H9 (cell line): ENCODE measurements at regions not wholly inside any gene's neighbourhood (a gene's known extent, or its start where the extent isn't known, plus 50 kb on each side); places are given as distances from the start of the nearest gene placed in this dataset.
"Not testable (repeated sequence)": the region's sequence is repeated elsewhere in the genome, so short reads cannot be mapped to it uniquely, and the experiment has no call there.

Experiments
- DNase-seq: peaks from one replicate; pipeline ENCODE4 v3.0.0-alpha.2; 2017
- H2AFZ ChIP-seq: one replicate; pipeline ENCODE4 v1.6.1; 2013; ENCODE audit warnings: mild to moderate bottlenecking, low read length, control low read depth, moderate library complexity
- H2AK5ac ChIP-seq: 2 replicates; pipeline ENCODE4 v1.6.1; 2013; ENCODE audit warnings: low read length, control low read depth, mixed read lengths; ENCODE audit not compliant: insufficient read length
- H2BK120ac ChIP-seq: one replicate; pipeline ENCODE4 v1.6.1; 2013; ENCODE audit warnings: low read depth, mild to moderate bottlenecking, low read length, control low read depth, inconsistent platforms; ENCODE audit not compliant: poor library complexity, severe bottlenecking
- H2BK12ac ChIP-seq: 2 replicates; pipeline ENCODE4 v1.6.1; 2013; ENCODE audit warnings: low read length, control low read depth, mixed read lengths, low read depth; ENCODE audit not compliant: insufficient read length
- H2BK15ac ChIP-seq: 2 replicates; pipeline ENCODE4 v1.6.1; 2013; ENCODE audit warnings: low read depth, low read length, control low read depth
- H2BK20ac ChIP-seq: one replicate; pipeline ENCODE4 v1.6.1; 2013; ENCODE audit warnings: low read depth, mild to moderate bottlenecking, low read length, control low read depth, inconsistent platforms; ENCODE audit not compliant: poor library complexity, severe bottlenecking
- H2BK5ac ChIP-seq: 2 replicates; pipeline ENCODE4 v1.6.1; 2013; ENCODE audit warnings: low read length, control low read depth, mixed read lengths; ENCODE audit not compliant: insufficient read length
- H3K14ac ChIP-seq: 2 replicates; pipeline ENCODE4 v1.6.1; 2013; ENCODE audit warnings: low read length, control low read depth; ENCODE audit not compliant: insufficient read depth
- H3K18ac ChIP-seq: 2 replicates; pipeline ENCODE4 v1.6.1; 2013; ENCODE audit warnings: low read depth, mild to moderate bottlenecking, mixed read lengths, low read length, control low read depth; ENCODE audit not compliant: insufficient read length
- H3K23ac ChIP-seq: 2 replicates; pipeline ENCODE4 v1.6.1; 2013; ENCODE audit warnings: low read length, control low read depth, mixed read lengths, low read depth; ENCODE audit not compliant: insufficient read length
- H3K23me2 ChIP-seq: 2 replicates; pipeline ENCODE4 v1.6.1; 2013; ENCODE audit warnings: low read depth, mild to moderate bottlenecking, mixed read lengths, low read length, control low read depth; ENCODE audit not compliant: insufficient read length, poor library complexity, severe bottlenecking
- H3K27ac ChIP-seq: 2 replicates; pipeline ENCODE4 v1.5.1; 2013; ENCODE audit warnings: low read length, control low read depth, mixed read lengths, low read depth; ENCODE audit not compliant: insufficient read length
- H3K27me3 ChIP-seq: 2 replicates; pipeline ENCODE4 v1.6.1; 2013; ENCODE audit warnings: low read length, control low read depth, inconsistent platforms; ENCODE audit not compliant: insufficient read depth
- H3K4ac ChIP-seq: 2 replicates; pipeline ENCODE4 v1.6.1; 2013; ENCODE audit warnings: low read depth, mild to moderate bottlenecking, control low read depth, inconsistent platforms, low read length, moderate library complexity
- H3K4me1 ChIP-seq: 2 replicates; pipeline ENCODE4 v1.6.1; 2013; ENCODE audit warnings: low read length, control low read depth, inconsistent platforms; ENCODE audit not compliant: insufficient read depth
- H3K4me2 ChIP-seq: 2 replicates; pipeline ENCODE4 v1.6.1; 2013; ENCODE audit warnings: low read length, control low read depth, mixed read lengths; ENCODE audit not compliant: insufficient read length, insufficient read depth
- H3K56ac ChIP-seq: 2 replicates; pipeline ENCODE4 v1.6.1; 2013; ENCODE audit warnings: low read depth, mild to moderate bottlenecking, mixed read lengths, low read length, control low read depth; ENCODE audit not compliant: insufficient read length
- H3K79me1 ChIP-seq: 2 replicates; pipeline ENCODE4 v1.6.1; 2013; ENCODE audit warnings: low read depth, mild to moderate bottlenecking, moderate library complexity, low read length, control low read depth, inconsistent platforms; ENCODE audit not compliant: insufficient read depth, poor library complexity, severe bottlenecking
- H3K79me2 ChIP-seq: 2 replicates; pipeline ENCODE4 v1.6.1; 2013; ENCODE audit warnings: low read length, control low read depth, inconsistent platforms; ENCODE audit not compliant: insufficient read depth
- H3K9ac ChIP-seq: 2 replicates; pipeline ENCODE4 v1.6.1; 2013; ENCODE audit warnings: low read length, control low read depth, mixed read lengths; ENCODE audit not compliant: insufficient read length; ENCODE audit errors: extremely low read depth
- H3K9me3 ChIP-seq: one replicate; pipeline ENCODE4 v1.6.1; 2013; ENCODE audit warnings: low read depth, low read length, inconsistent platforms; ENCODE audit not compliant: control insufficient read depth
- H3T11ph ChIP-seq: one replicate; pipeline ENCODE4 v1.6.1; 2013; ENCODE audit warnings: mild to moderate bottlenecking, low read length, control low read depth, inconsistent platforms
- H4K20me1 ChIP-seq: one replicate; pipeline ENCODE4 v1.6.1; 2013; ENCODE audit not compliant: control insufficient read depth, insufficient read length, insufficient read depth
- H4K5ac ChIP-seq: 2 replicates; pipeline ENCODE4 v1.6.1; 2013; ENCODE audit warnings: low read depth, mild to moderate bottlenecking, mixed read lengths, low read length, control low read depth; ENCODE audit not compliant: insufficient read length
- H4K8ac ChIP-seq: replicated peaks from 2 replicates; pipeline ENCODE4 v1.6.1; 2013; ENCODE audit warnings: low read length, control low read depth, mixed read lengths, low read depth; ENCODE audit not compliant: insufficient read length
- H4K91ac ChIP-seq: 2 replicates; pipeline ENCODE4 v1.6.1; 2013; ENCODE audit warnings: low read depth, mild to moderate bottlenecking, moderate library complexity, mixed read lengths, low read length, control low read depth; ENCODE audit not compliant: insufficient read length
- H3K27ac Mint-ChIP-seq, 3 experiments: 2 replicates in 2 of 3; 3 replicates in 1 of 3; pipeline ENCODE4 v1.8.0; 2020 to 2021; ENCODE audit warnings: mixed read lengths in 3 of 3, mild to moderate bottlenecking in 1 of 3, moderate library complexity in 1 of 3
- H3K27me3 Mint-ChIP-seq: 2 replicates; pipeline ENCODE4 v1.8.0; 2021; ENCODE audit warnings: low read depth, mild to moderate bottlenecking, moderate library complexity, mixed read lengths
- H3K36me3 Mint-ChIP-seq, 3 experiments: 2 replicates in 2 of 3; 3 replicates in 1 of 3; pipeline ENCODE4 v1.8.0; 2020 to 2021; ENCODE audit warnings: low read depth in 3 of 3, mixed read lengths in 3 of 3; ENCODE audit not compliant: insufficient read depth in 1 of 3
- H3K4me1 Mint-ChIP-seq, 2 experiments: 2 replicates each; pipeline ENCODE4 v1.8.0; 2020; ENCODE audit warnings: mixed read lengths in 2 of 2
- H3K4me3 Mint-ChIP-seq, 2 experiments: 2 replicates in 1 of 2; 3 replicates in 1 of 2; pipeline ENCODE4 v1.8.0; 2020 to 2021; ENCODE audit warnings: mild to moderate bottlenecking in 2 of 2, mixed read lengths in 2 of 2, moderate library complexity in 1 of 2
- H3K9me3 Mint-ChIP-seq, 2 experiments: 2 replicates in 1 of 2; 3 replicates in 1 of 2; pipeline ENCODE4 v1.8.0; 2020; ENCODE audit warnings: mild to moderate bottlenecking in 2 of 2, mixed read lengths in 2 of 2, moderate library complexity in 1 of 2
- CTCF ChIP-seq: fragments of 200-600 bp; sonication (generic); conservative IDR thresholded peaks from 3 replicates; pipeline ENCODE4 v1.8.0; 2021; ENCODE audit warnings: antibody characterized with exemption, mild to moderate bottlenecking
- WGBS: extraction: QIAGEN DNeasy Blood & Tissue Kit; methylation state at CpG from one replicate; pipeline ENCODE4 v1.1.7; 2013; ENCODE audit warnings: missing lambda C conversion rate, low lambda C conversion rate, mixed read lengths; ENCODE audit not compliant: insufficient read length; ENCODE audit errors: extremely low coverage; 5-methylcytosine and 5-hydroxymethylcytosine counted together

DNA sequence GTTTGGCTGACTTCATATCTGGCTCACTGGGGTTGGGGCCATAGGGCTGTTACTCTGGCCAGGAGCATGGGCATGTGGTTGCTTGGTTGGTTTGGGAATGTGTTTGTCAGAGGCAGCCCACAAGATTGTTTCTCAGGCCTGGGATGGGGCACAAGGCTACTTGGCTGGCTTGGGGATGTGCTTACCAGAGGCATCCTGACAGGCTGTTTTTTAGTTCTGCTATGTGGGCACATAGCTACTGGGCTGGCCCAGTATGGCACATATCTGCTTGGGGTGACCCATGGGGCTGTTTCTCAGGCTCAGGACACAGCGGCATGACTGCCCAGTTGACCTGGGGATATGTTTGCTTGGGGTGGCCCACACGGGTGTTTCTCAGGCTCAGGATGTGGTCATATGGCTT is 94.6 kb upstream of the PGR start:
- H3K23ac ChIP-seq: no peak overlapping the region
- H3K4ac ChIP-seq: no peak overlapping the region
- H3K9ac ChIP-seq: no peak overlapping the region
- H3K27me3 ChIP-seq: no peaks in the 10 kb centered on the region
- H2BK20ac ChIP-seq: no peak overlapping the region
- H3K56ac ChIP-seq: no peak overlapping the region
- H4K20me1 ChIP-seq: no peaks in the 10 kb centered on the region
- H3K27ac ChIP-seq: no peak overlapping the region
- no peak overlapping the region for H3K14ac ChIP-seq
- no peak overlapping the region for H2AK5ac ChIP-seq
- no peak overlapping the region for H3K18ac ChIP-seq
- no peak overlapping the region for H4K91ac ChIP-seq
- Mint-ChIP-seq H3K4me1 (no peaks in the 10 kb centered on the region), H3K27ac (no peak overlapping the region), H3K9me3 (peaks cover 28 to 46% of the 10 kb centered on the region in 2 experiments), H3K36me3 (peaks cover 9 to 19% (median 14%) of the 10 kb centered on the region in 3 experiments), H3K27me3 (no peaks in the 10 kb centered on the region), H3K4me3 (no peak overlapping the region)
- H4K5ac ChIP-seq: no peak overlapping the region
- no peaks in the 10 kb centered on the region for H3K9me3 ChIP-seq
- H2BK12ac ChIP-seq: no peak overlapping the region
- no peak for DNase-seq
- no peak overlapping the region for H4K8ac ChIP-seq
- no peak overlapping the region for H2AFZ ChIP-seq
- no peaks in the 10 kb centered on the region for H3K79me2 ChIP-seq
- no peak for TF ChIP-seq CTCF
- H3K4me2 ChIP-seq: no peak overlapping the region
- no peak overlapping the region for H2BK120ac ChIP-seq
- H2BK15ac ChIP-seq: no peak overlapping the region
- no CpG with 5 or more reads among the region's 2 CpGs for whole genome bisulfite sequencing
- H3T11ph ChIP-seq: no peak overlapping the region
- H2BK5ac ChIP-seq: no peak overlapping the region
- no peaks in the 10 kb centered on the region for H3K79me1 ChIP-seq
- no peaks in the 10 kb centered on the region for H3K23me2 ChIP-seq
- no peaks in the 10 kb centered on the region for H3K4me1 ChIP-seq

DNA sequence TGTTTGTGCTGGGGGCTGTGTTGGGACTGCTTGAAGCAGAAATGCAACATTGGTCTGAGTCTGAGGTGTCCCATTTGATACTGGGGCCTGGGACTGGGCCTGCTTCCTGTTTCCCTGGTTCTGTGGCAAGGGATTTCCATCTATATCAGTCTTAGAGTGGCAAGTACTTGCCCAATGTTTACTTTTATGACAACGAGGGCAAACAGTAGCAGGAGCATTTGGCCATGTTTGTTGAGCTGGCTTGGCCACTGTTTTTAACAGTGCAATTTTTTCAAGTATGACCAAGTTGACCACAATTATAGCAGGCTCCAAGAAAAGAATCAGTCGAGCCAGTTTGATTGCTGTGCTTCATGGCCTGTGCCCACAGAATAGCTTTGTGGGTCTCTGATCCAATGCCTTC is 88.5 kb upstream of the PGR start:
- not testable (repeated sequence) for H4K8ac ChIP-seq, H3K79me1 ChIP-seq, H4K20me1 ChIP-seq, H3K9me3 ChIP-seq, H3K27me3 ChIP-seq, H3K9ac ChIP-seq, H2BK5ac ChIP-seq, DNase-seq, H3K18ac ChIP-seq, H3K14ac ChIP-seq, H4K5ac ChIP-seq, H2AK5ac ChIP-seq, H3K27me3 Mint-ChIP-seq, H3K27ac Mint-ChIP-seq, H3K4me3 Mint-ChIP-seq, H4K91ac ChIP-seq, H3K4me1 Mint-ChIP-seq, H2BK12ac ChIP-seq, H3K23me2 ChIP-seq, H2BK20ac ChIP-seq, H2BK120ac ChIP-seq, H3K4me2 ChIP-seq, H3K4ac ChIP-seq, H3K27ac ChIP-seq, H3T11ph ChIP-seq, H2AFZ ChIP-seq, H3K4me1 ChIP-seq, H2BK15ac ChIP-seq, H3K79me2 ChIP-seq, H3K56ac ChIP-seq, H3K23ac ChIP-seq
- no CpG with 5 or more reads among the region's 2 CpGs for WGBS
- peaks cover 23 to 27% of the 10 kb centered on the region in 2 experiments for H3K9me3 Mint-ChIP-seq
- peaks cover 5 to 14% (median 7%) of the 10 kb centered on the region in 3 experiments for H3K36me3 Mint-ChIP-seq
